Activated CD4-positive, CD25-positive, alpha-beta regulatory T cell treated with anti-CD3 and anti-CD28 coated beads, Interleukin-2, amount 50 U/mL, for 24 hours (primary cell): ENCODE measurements at regions not wholly inside any gene's neighbourhood (a gene's known extent, or its start where the extent isn't known, plus 50 kb on each side); places are given as distances from the start of the nearest gene placed in this dataset.

Experiments
- ATAC-seq, 2 donors: fragments of 150-1000 bp; cut with Tn5 transposase; one replicate each; pipeline ENCODE4 v1.10.0; 2021; ENCODE audit warnings: mild to moderate bottlenecking in 1 of 2, moderate library complexity in 1 of 2

- ATAC-seq, result no peak
Measured at GRCh38 chr2:62300925-62301324, 105.0 kb downstream of the B3GNT2 start.

- ATAC-seq, result no peak
Measured at GRCh38 chr2:62297624-62298010, 101.7 kb downstream of the B3GNT2 start.

- ATAC-seq, result no peak
Measured at GRCh38 chr2:62296832-62297623, 101.1 kb downstream of the B3GNT2 start.

- no peak for ATAC-seq
Measured at GRCh38 chr2:62296034-62296831, 100.3 kb downstream of the B3GNT2 start.

GRCh38 chr2:62293490-62294271, 97.8 kb downstream of the B3GNT2 start:
- ATAC-seq, result no peak

- ATAC-seq, result no peak
Measured at GRCh38 chr2:62293151-62293489, 97.2 kb downstream of the B3GNT2 start.

GRCh38 chr2:62292190-62292589, 96.3 kb downstream of the B3GNT2 start:
- ATAC-seq, result no peak

GRCh38 chr2:62291517-62292137, 95.7 kb downstream of the B3GNT2 start:
- ATAC-seq, result no peak

GRCh38 chr2:62291052-62291451, 95.1 kb downstream of the B3GNT2 start:
- ATAC-seq, result no peak

GRCh38 chr2:62287899-62288880, 92.3 kb downstream of the B3GNT2 start:
- peak; percentile 36 to 58 for ATAC-seq

- no peak for ATAC-seq
Measured at GRCh38 chr2:62287282-62287681, 91.4 kb downstream of the B3GNT2 start.

- ATAC-seq, result no peak
Measured at GRCh38 chr2:62286089-62286785, 90.3 kb downstream of the B3GNT2 start.

GRCh38 chr2:62284980-62285379, 89.1 kb downstream of the B3GNT2 start:
- ATAC-seq, result no peak

GRCh38 chr2:62284471-62284870, 88.6 kb downstream of the B3GNT2 start:
- no peak for ATAC-seq

GRCh38 chr2:62283147-62283546, 87.2 kb downstream of the B3GNT2 start:
- ATAC-seq, result no peak

- no peak for ATAC-seq
Measured at GRCh38 chr2:62281663-62282062, 85.7 kb downstream of the B3GNT2 start.

- ATAC-seq, result no peak
Measured at GRCh38 chr2:62277688-62278087, 81.8 kb downstream of the B3GNT2 start.
